Liver (tissue), 8 donors: ENCODE measurements at regions not wholly inside any gene's neighbourhood (a gene's known extent, or its start where the extent isn't known, plus 50 kb on each side); places are given as distances from the start of the nearest gene placed in this dataset.

ENCODE experiments used
- DNase-seq: peaks from one replicate; pipeline ENCODE4 v3.0.0-alpha.2; 2017; ENCODE audit warnings: low spot score
- H3K27ac ChIP-seq, 2 donors: one replicate each; pipeline ENCODE4 v1.7.0; 2013; ENCODE audit warnings: inconsistent platforms in 2 of 2, low read length in 2 of 2, control low read depth in 1 of 2, low read depth in 1 of 2, mild to moderate bottlenecking in 1 of 2
- H3K27me3 ChIP-seq, 4 donors: one replicate each; pipeline versions ENCODE4 v1.6.1 to v1.7.0; 2013; ENCODE audit warnings: low read length in 3 of 4, inconsistent platforms in 1 of 4, mild to moderate bottlenecking in 1 of 4, moderate library complexity in 1 of 4; ENCODE audit not compliant: control insufficient read depth in 4 of 4, insufficient read depth in 4 of 4
- H3K36me3 ChIP-seq, 4 donors: one replicate each; pipeline versions ENCODE4 v1.6.1 to v1.7.0; 2013; ENCODE audit warnings: low read length in 3 of 4, mild to moderate bottlenecking in 3 of 4, low read depth in 1 of 4, moderate library complexity in 1 of 4; ENCODE audit not compliant: control insufficient read depth in 4 of 4, insufficient read depth in 3 of 4
- H3K4me1 ChIP-seq, 4 donors: one replicate each; pipeline versions ENCODE4 v1.6.1 to v1.7.0; 2013; ENCODE audit warnings: low read length in 3 of 4, mild to moderate bottlenecking in 3 of 4, moderate library complexity in 1 of 4; ENCODE audit not compliant: control insufficient read depth in 4 of 4, insufficient read depth in 4 of 4
- H3K4me3 ChIP-seq, 3 donors: one replicate each; pipeline versions ENCODE4 v1.6.1 to v1.7.0; 2013; ENCODE audit warnings: low read length in 3 of 3, control low read depth in 1 of 3, low read depth in 1 of 3, mild to moderate bottlenecking in 1 of 3
- H3K9ac ChIP-seq, 2 donors: one replicate each; pipeline ENCODE4 v1.7.0; 2013; ENCODE audit warnings: low read length in 2 of 2, mild to moderate bottlenecking in 2 of 2, moderate library complexity in 2 of 2, control low read depth in 1 of 2, low read depth in 1 of 2
- H3K9me3 ChIP-seq, 4 donors: one replicate each; pipeline versions ENCODE4 v1.6.1 to v1.7.0; 2013; ENCODE audit warnings: low read length in 3 of 4; ENCODE audit not compliant: control insufficient read depth in 4 of 4
- ATF3 ChIP-seq: IDR thresholded peaks from 2 replicates; pipeline ENCODE4 v1.6.1; 2016; ENCODE audit warnings: antibody characterized with exemption
- CTCF ChIP-seq: fragments of 150-350 bp; IDR thresholded peaks from 2 replicates; pipeline ENCODE4 v1.5.1; 2017; ENCODE audit warnings: improper control_type of control experiment, low read depth, low read length; ENCODE audit not compliant: missing input control
- EGR1 ChIP-seq, 2 donors: IDR thresholded peaks; 2 replicates each; pipeline ENCODE4 v1.6.1; 2016 to 2018; ENCODE audit warnings: antibody characterized with exemption in 2 of 2, low read depth in 2 of 2
- FOXA1 ChIP-seq: IDR thresholded peaks from 2 replicates; pipeline ENCODE4 v1.6.1; 2016; ENCODE audit warnings: antibody characterized with exemption
- FOXA2 ChIP-seq: IDR thresholded peaks from 2 replicates; pipeline ENCODE4 v1.6.1; 2016; ENCODE audit warnings: antibody characterized with exemption
- GABPA ChIP-seq, 2 donors: IDR thresholded peaks in 1 of 2; conservative IDR thresholded peaks in 1 of 2; 2 replicates each; pipeline ENCODE4 v1.6.1; 2016; ENCODE audit warnings: antibody characterized with exemption in 2 of 2, mild to moderate bottlenecking in 1 of 2, moderate library complexity in 1 of 2
- HNF4A ChIP-seq, 2 donors: conservative IDR thresholded peaks; 2 replicates each; pipeline ENCODE4 v1.6.1; 2016; ENCODE audit warnings: antibody characterized with exemption in 2 of 2, mild to moderate bottlenecking in 2 of 2
- JUND ChIP-seq, 2 donors: IDR thresholded peaks; 2 replicates each; pipeline ENCODE4 v1.6.1; 2016; ENCODE audit warnings: antibody characterized with exemption in 2 of 2
- MAX ChIP-seq: IDR thresholded peaks from 2 replicates; pipeline ENCODE4 v1.6.1; 2016; ENCODE audit warnings: antibody characterized with exemption
- RAD21 ChIP-seq, 2 donors: IDR thresholded peaks; 2 replicates each; pipeline ENCODE4 v1.6.1; 2016; ENCODE audit warnings: antibody characterized with exemption in 2 of 2, mild to moderate bottlenecking in 2 of 2
- REST ChIP-seq: IDR thresholded peaks from 2 replicates; pipeline ENCODE4 v1.6.1; 2016; ENCODE audit warnings: antibody characterized with exemption, mild to moderate bottlenecking
- RXRA ChIP-seq, 2 donors: IDR thresholded peaks; 2 replicates each; pipeline ENCODE4 v1.6.1; 2017 to 2018; ENCODE audit warnings: antibody characterized with exemption in 2 of 2, mild to moderate bottlenecking in 1 of 2
- SP1 ChIP-seq: IDR thresholded peaks from 2 replicates; pipeline ENCODE4 v1.6.1; 2018; ENCODE audit warnings: antibody characterized with exemption, mild to moderate bottlenecking
- TAF1 ChIP-seq: conservative IDR thresholded peaks from 2 replicates; pipeline ENCODE4 v1.6.1; 2016; ENCODE audit warnings: antibody characterized with exemption, mild to moderate bottlenecking
- YY1 ChIP-seq: IDR thresholded peaks from 2 replicates; pipeline ENCODE4 v1.6.1; 2016; ENCODE audit warnings: antibody characterized with exemption, mild to moderate bottlenecking
- ZBTB33 ChIP-seq: IDR thresholded peaks from 2 replicates; pipeline ENCODE4 v1.6.1; 2016; ENCODE audit warnings: antibody characterized with exemption
- WGBS: extraction: QIAGEN DNeasy Blood & Tissue Kit; methylation state at CpG from one replicate; pipeline ENCODE4 v1.1.7; 2013; 5-methylcytosine and 5-hydroxymethylcytosine counted together
- donor health status: healthy.
- donor health status: healthy.
- donor health status: healthy.
- donor health status: healthy.
- donor health status: healthy.

- Histone ChIP-seq H3K9me3 (no peaks in the 10 kb centered on the region), H3K4me1 (no peaks in the 10 kb centered on the region), H3K27ac (no peak overlapping the region), H3K27me3 (no peaks in the 10 kb centered on the region), H3K4me3 (no peak overlapping the region), H3K9ac (no peak overlapping the region), H3K36me3 (no peaks in the 10 kb centered on the region)
- DNase-seq: no peak
- WGBS: 89% methylated on average over 10 of the region's 10 CpGs
- TF ChIP-seq CTCF (no peak), RXRA (IDR thresholded peaks at IDR 0.05) (no peak), JUND (IDR thresholded peaks at IDR 0.05) (no peak), MAX (no peak), ATF3 (no peak), FOXA2 (no peak), EGR1 (IDR thresholded peaks at IDR 0.05; ENCODE audit: low read depth in 2 of 2) (no peak), HNF4A (conservative IDR thresholded peaks at IDR 0.05) (no peak), TAF1 (no peak)
Observed at GRCh38 chr7:131148708-131149428, 178.8 kb upstream of the MKLN1 start.

- TF ChIP-seq FOXA1 (no peak), RAD21 (IDR thresholded peaks at IDR 0.05) (no peak), REST (no peak), ATF3 (no peak), TAF1 (no peak), MAX (no peak), FOXA2 (no peak), RXRA (IDR thresholded peaks at IDR 0.05) (no peak), GABPA (IDR thresholded peaks at IDR 0.05 in 1 of 2, conservative IDR thresholded peaks at IDR 0.05 in 1 of 2) (no peak), JUND (IDR thresholded peaks at IDR 0.05) (no peak), SP1 (no peak), YY1 (no peak), ZBTB33 (no peak)
- no peaks in the 10 kb centered on the region for H3K9me3 ChIP-seq
Observed at GRCh38 chr7:131149429-131149773, 178.3 kb upstream of the MKLN1 start.

More at GRCh38 chr7:131149429-131149773, 178.3 kb upstream of the MKLN1 start:
- DNase-seq: no peak
- H3K36me3 ChIP-seq: no peaks in the 10 kb centered on the region
- no peaks in the 10 kb centered on the region for H3K27me3 ChIP-seq
- no peaks in the 10 kb centered on the region for H3K4me1 ChIP-seq
- no peak overlapping the region for H3K9ac ChIP-seq
- H3K27ac ChIP-seq: no peak overlapping the region
- no peak overlapping the region for H3K4me3 ChIP-seq
